ENCODE measurements at regions not wholly inside any gene's neighbourhood (a gene's known extent, or its start where the extent isn't known, plus 50 kb on each side); places are given as distances from the start of the nearest gene placed in this dataset.

GRCh38 chr2:189298038-189298437 is 118.5 kb upstream of the COL5A2 start:
- TF ChIP-seq EZH2 (IDR thresholded peaks at IDR 0.05; ENCODE audit: low read length, missing control alignments): no peak
- TF ChIP-seq CTCF (conservative IDR thresholded peaks at IDR 0.05 in 1 of 2, IDR thresholded peaks at IDR 0.05 in 1 of 2; ENCODE audit: low read depth in 1 of 2, low read length in 2 of 2): no peak
- Histone ChIP-seq H3K4me2 (ENCODE audit: extremely low read depth, insufficient read depth, low read length) (no peak overlapping the region), H3K4me1 (ENCODE audit: control insufficient read depth, extremely low read depth, insufficient read depth, low read length) (peaks cover 10% of the 10 kb centered on the region), H3K9me3 (ENCODE audit: control insufficient read depth, insufficient read depth, low read depth, low read length) (no peaks in the 10 kb centered on the region), H3K36me3 (ENCODE audit: control insufficient read depth, insufficient read depth, low read length) (no peaks in the 10 kb centered on the region), H3K4me3 (replicated peaks in 1 of 4; ENCODE audit: control extremely low read depth in 1 of 4, insufficient read depth in 1 of 4, low read depth in 3 of 4, low read length in 4 of 4) (no peak overlapping the region), H3K27ac (ENCODE audit: insufficient read depth, low read length) (no peak overlapping the region), H3K27me3 (ENCODE audit: control insufficient read depth, insufficient read depth, low read length) (no peaks in the 10 kb centered on the region), H3K79me2 (ENCODE audit: control insufficient read depth, insufficient read depth, low read length) (no peaks in the 10 kb centered on the region), H3K9ac (ENCODE audit: insufficient read depth, low read length) (no peak overlapping the region), H2AFZ (ENCODE audit: low read length) (peak overlapping the region; percentile 34), H4K20me1 (ENCODE audit: control insufficient read depth, extremely low read depth, insufficient read depth, low read length) (no peaks in the 10 kb centered on the region)
- DNase-seq (ENCODE audit: low read depth in 2 of 2): peak in 1 of 2 donors; percentile 79

- Histone ChIP-seq H3K9me3 (ENCODE audit: control insufficient read depth, insufficient read depth, low read depth, low read length) (no peaks in the 10 kb centered on the region), H3K4me1 (ENCODE audit: control insufficient read depth, extremely low read depth, insufficient read depth, low read length) (peaks cover 8% of the 10 kb centered on the region), H3K79me2 (ENCODE audit: control insufficient read depth, insufficient read depth, low read length) (no peaks in the 10 kb centered on the region), H3K9ac (ENCODE audit: insufficient read depth, low read length) (no peak overlapping the region), H4K20me1 (ENCODE audit: control insufficient read depth, extremely low read depth, insufficient read depth, low read length) (no peaks in the 10 kb centered on the region), H3K27ac (ENCODE audit: insufficient read depth, low read length) (no peak overlapping the region), H2AFZ (ENCODE audit: low read length) (peak overlapping the region; percentile 34), H3K36me3 (ENCODE audit: control insufficient read depth, insufficient read depth, low read length) (no peaks in the 10 kb centered on the region), H3K27me3 (ENCODE audit: control insufficient read depth, insufficient read depth, low read length) (no peaks in the 10 kb centered on the region), H3K4me3 (replicated peaks in 1 of 4; ENCODE audit: control extremely low read depth in 1 of 4, insufficient read depth in 1 of 4, low read depth in 3 of 4, low read length in 4 of 4) (no peak overlapping the region), H3K4me2 (ENCODE audit: extremely low read depth, insufficient read depth, low read length) (no peak overlapping the region)
- TF ChIP-seq CTCF (conservative IDR thresholded peaks at IDR 0.05 in 1 of 2, IDR thresholded peaks at IDR 0.05 in 1 of 2; ENCODE audit: low read depth in 1 of 2, low read length in 2 of 2) (no peak), EZH2 (IDR thresholded peaks at IDR 0.05; ENCODE audit: low read length, missing control alignments) (no peak)
- DNase-seq (ENCODE audit: low read depth in 2 of 2): peak in 1 of 2 donors; percentile 76
These were observed 118.9 kb upstream of the COL5A2 start for GRCh38 chr2:189298481-189298880.

- H3K4me3 ChIP-seq (replicated peaks in 1 of 4; ENCODE audit: control extremely low read depth in 1 of 4, insufficient read depth in 1 of 4, low read depth in 3 of 4, low read length in 4 of 4): no peak overlapping the region
These were observed 120.4 kb upstream of the COL5A2 start for GRCh38 chr2:189299974-189300373.

More at GRCh38 chr2:189299974-189300373, 120.4 kb upstream of the COL5A2 start:
- Histone ChIP-seq H3K4me1 (ENCODE audit: control insufficient read depth, extremely low read depth, insufficient read depth, low read length) (peaks cover 7% of the 10 kb centered on the region), H3K79me2 (ENCODE audit: control insufficient read depth, insufficient read depth, low read length) (no peaks in the 10 kb centered on the region), H3K9ac (ENCODE audit: insufficient read depth, low read length) (no peak overlapping the region), H3K27ac (ENCODE audit: insufficient read depth, low read length) (no peak overlapping the region), H4K20me1 (ENCODE audit: control insufficient read depth, extremely low read depth, insufficient read depth, low read length) (no peaks in the 10 kb centered on the region), H3K9me3 (ENCODE audit: control insufficient read depth, insufficient read depth, low read depth, low read length) (no peaks in the 10 kb centered on the region), H3K27me3 (ENCODE audit: control insufficient read depth, insufficient read depth, low read length) (no peaks in the 10 kb centered on the region), H3K36me3 (ENCODE audit: control insufficient read depth, insufficient read depth, low read length) (no peaks in the 10 kb centered on the region), H3K4me2 (ENCODE audit: extremely low read depth, insufficient read depth, low read length) (no peak overlapping the region), H2AFZ (ENCODE audit: low read length) (no peak overlapping the region)
- DNase-seq (ENCODE audit: low read depth in 2 of 2): no peak
- TF ChIP-seq EZH2 (IDR thresholded peaks at IDR 0.05; ENCODE audit: low read length, missing control alignments) (no peak), CTCF (conservative IDR thresholded peaks at IDR 0.05 in 1 of 2, IDR thresholded peaks at IDR 0.05 in 1 of 2; ENCODE audit: low read depth in 1 of 2, low read length in 2 of 2) (no peak)

All from fibroblast of lung (primary cell).